ENCODE measurements at regions not wholly inside any gene's neighbourhood (a gene's known extent, or its start where the extent isn't known, plus 50 kb on each side); places are given as distances from the start of the nearest gene placed in this dataset.

GRCh38 chr11:116224154-116224888 is 548.5 kb downstream of the BUD13 start:
- no peak overlapping the region for H3K4me3 Mint-ChIP-seq (ENCODE audit: unreplicated experiment)
- H3K27me3 Mint-ChIP-seq (ENCODE audit: unreplicated experiment) = no peaks in the 10 kb centered on the region
- DNase-seq (ENCODE audit: low spot score) = peak; percentile 63
- peaks cover 4% of the 10 kb centered on the region for H3K4me1 Mint-ChIP-seq (ENCODE audit: unreplicated experiment)
- H3K27ac Mint-ChIP-seq (ENCODE audit: unreplicated experiment) = no peak overlapping the region
- no peaks in the 10 kb centered on the region for H3K9me3 Mint-ChIP-seq (ENCODE audit: unreplicated experiment)
- H3K36me3 Mint-ChIP-seq (ENCODE audit: low read depth, unreplicated experiment) = no peaks in the 10 kb centered on the region
- peak; percentile 77 for TF ChIP-seq CTCF (IDR thresholded peaks at IDR 0.05; ENCODE audit: unreplicated experiment)

GRCh38 chr11:116221351-116221750 is 551.4 kb downstream of the BUD13 start:
- TF ChIP-seq CTCF (IDR thresholded peaks at IDR 0.05; ENCODE audit: unreplicated experiment) = no peak
- no peaks in the 10 kb centered on the region for H3K4me1 Mint-ChIP-seq (ENCODE audit: unreplicated experiment)
- no peaks in the 10 kb centered on the region for H3K36me3 Mint-ChIP-seq (ENCODE audit: low read depth, unreplicated experiment)
- H3K27ac Mint-ChIP-seq (ENCODE audit: unreplicated experiment) = no peak overlapping the region
- no peak for DNase-seq (ENCODE audit: low spot score)
- no peaks in the 10 kb centered on the region for H3K9me3 Mint-ChIP-seq (ENCODE audit: unreplicated experiment)
- H3K27me3 Mint-ChIP-seq (ENCODE audit: unreplicated experiment) = no peaks in the 10 kb centered on the region
- H3K4me3 Mint-ChIP-seq (ENCODE audit: unreplicated experiment) = no peak overlapping the region

GRCh38 chr11:116219171-116219635 is 553.6 kb downstream of the BUD13 start:
- no peaks in the 10 kb centered on the region for H3K4me1 Mint-ChIP-seq (ENCODE audit: unreplicated experiment)
- no peak overlapping the region for H3K27ac Mint-ChIP-seq (ENCODE audit: unreplicated experiment)
- TF ChIP-seq CTCF (IDR thresholded peaks at IDR 0.05; ENCODE audit: unreplicated experiment) = no peak
- no peak for DNase-seq (ENCODE audit: low spot score)
- H3K4me3 Mint-ChIP-seq (ENCODE audit: unreplicated experiment) = no peak overlapping the region
- H3K36me3 Mint-ChIP-seq (ENCODE audit: low read depth, unreplicated experiment) = no peaks in the 10 kb centered on the region
- H3K9me3 Mint-ChIP-seq (ENCODE audit: unreplicated experiment) = no peaks in the 10 kb centered on the region
- no peaks in the 10 kb centered on the region for H3K27me3 Mint-ChIP-seq (ENCODE audit: unreplicated experiment)

- no peaks in the 10 kb centered on the region for H3K27me3 Mint-ChIP-seq (ENCODE audit: unreplicated experiment)
- no peak for DNase-seq (ENCODE audit: low spot score)
- no peak overlapping the region for H3K27ac Mint-ChIP-seq (ENCODE audit: unreplicated experiment)
- no peaks in the 10 kb centered on the region for H3K36me3 Mint-ChIP-seq (ENCODE audit: low read depth, unreplicated experiment)
- no peaks in the 10 kb centered on the region for H3K4me1 Mint-ChIP-seq (ENCODE audit: unreplicated experiment)
- TF ChIP-seq CTCF (IDR thresholded peaks at IDR 0.05; ENCODE audit: unreplicated experiment) = peak; percentile 3
- H3K9me3 Mint-ChIP-seq (ENCODE audit: unreplicated experiment) = no peaks in the 10 kb centered on the region
- no peak overlapping the region for H3K4me3 Mint-ChIP-seq (ENCODE audit: unreplicated experiment)
Observed at GRCh38 chr11:116217441-116217840, 555.3 kb downstream of the BUD13 start.

- H3K27me3 Mint-ChIP-seq (ENCODE audit: unreplicated experiment) = no peaks in the 10 kb centered on the region
- no peak overlapping the region for H3K4me3 Mint-ChIP-seq (ENCODE audit: unreplicated experiment)
- no peaks in the 10 kb centered on the region for H3K4me1 Mint-ChIP-seq (ENCODE audit: unreplicated experiment)
- H3K27ac Mint-ChIP-seq (ENCODE audit: unreplicated experiment) = no peak overlapping the region
- DNase-seq (ENCODE audit: low spot score) = peak; percentile 70
- H3K9me3 Mint-ChIP-seq (ENCODE audit: unreplicated experiment) = no peaks in the 10 kb centered on the region
- H3K36me3 Mint-ChIP-seq (ENCODE audit: low read depth, unreplicated experiment) = no peaks in the 10 kb centered on the region
- peak; percentile 61 for TF ChIP-seq CTCF (IDR thresholded peaks at IDR 0.05; ENCODE audit: unreplicated experiment)
Observed at GRCh38 chr11:116217006-116217405, 555.8 kb downstream of the BUD13 start.

Data from endothelial cell (in vitro differentiated cells).